ENCODE measurements at regions not wholly inside any gene's neighbourhood (a gene's known extent, or its start where the extent isn't known, plus 50 kb on each side); places are given as distances from the start of the nearest gene placed in this dataset.

DNA sequence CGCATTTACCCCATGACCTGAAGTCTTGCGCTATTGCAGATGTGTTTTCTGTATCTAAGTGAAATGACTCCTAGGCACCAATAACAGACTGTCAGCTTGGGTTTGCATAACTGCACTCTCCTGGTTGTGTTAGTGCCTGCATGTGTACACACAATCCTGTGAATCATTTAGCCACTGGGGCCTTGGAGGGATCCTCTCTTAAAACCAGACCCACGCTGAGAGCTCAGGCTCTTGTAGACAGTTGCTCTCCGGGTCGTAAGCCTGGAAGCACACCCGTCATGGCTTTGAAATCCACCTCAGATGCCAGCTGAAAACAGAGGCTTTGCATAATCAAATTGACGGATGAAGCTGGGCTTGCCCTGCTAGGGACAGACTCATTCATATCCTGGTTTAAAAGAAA is 79.2 kb upstream of the RBM19 start:
- no peak for TF ChIP-seq CTCF (conservative IDR thresholded peaks at IDR 0.05; ENCODE audit: low read length)
- no peak for TF ChIP-seq EZH2phosphoT487 (IDR thresholded peaks at IDR 0.05; ENCODE audit: borderline replicate concordance, low read depth, low read length)

All from OCI-LY7 (cell line).